Endothelial cell of umbilical vein (primary cell): ENCODE measurements at regions not wholly inside any gene's neighbourhood (a gene's known extent, or its start where the extent isn't known, plus 50 kb on each side); places are given as distances from the start of the nearest gene placed in this dataset.
"Not testable (repeated sequence)": the region's sequence is repeated elsewhere in the genome, so short reads cannot be mapped to it uniquely, and the experiment has no call there.

Experiments
- CTCF ChIP-seq, 2 donors: IDR thresholded peaks; 1 replicate in 1 of 2; 2 replicates in 1 of 2; pipeline ENCODE4 v1.5.1; 2011; ENCODE audit warnings: low read length in 2 of 2, mild to moderate bottlenecking in 2 of 2, moderate library complexity in 2 of 2, control low read depth in 1 of 2, inconsistent platforms in 1 of 2, low read depth in 1 of 2; ENCODE audit not compliant: insufficient read depth in 1 of 2; ENCODE audit errors: extremely low read depth in 1 of 2
- EZH2 ChIP-seq: IDR thresholded peaks from 2 replicates; pipeline ENCODE4 v1.6.1; 2012; ENCODE audit warnings: borderline replicate concordance, low read depth, mild to moderate bottlenecking, moderate library complexity, low read length, inconsistent platforms; ENCODE audit not compliant: severe bottlenecking
- FOS ChIP-seq: IDR thresholded peaks from 2 replicates; pipeline ENCODE4 v1.6.1; 2011; ENCODE audit warnings: mild to moderate bottlenecking, low read length, moderate library complexity, borderline replicate concordance; ENCODE audit not compliant: insufficient read depth
- GATA2 ChIP-seq: IDR thresholded peaks from 2 replicates; pipeline ENCODE4 v1.7.0; 2011; ENCODE audit warnings: low read depth, mild to moderate bottlenecking, moderate library complexity, mixed read lengths, low read length; ENCODE audit not compliant: insufficient read length, insufficient read depth
- JUN ChIP-seq: IDR thresholded peaks from 2 replicates; pipeline ENCODE4 v1.6.1; 2011; ENCODE audit warnings: borderline replicate concordance, low read depth; ENCODE audit not compliant: insufficient read length, insufficient read depth
- MYC ChIP-seq: IDR thresholded peaks from one replicate; pipeline ENCODE4 v1.6.1; 2011; ENCODE audit warnings: mild to moderate bottlenecking, low read depth, low read length
- POLR2A ChIP-seq: IDR thresholded peaks from 2 replicates; pipeline ENCODE4 v1.6.1; 2012; ENCODE audit warnings: low read depth, mild to moderate bottlenecking, control low read depth, low read length
- POLR2AphosphoS5 ChIP-seq: IDR thresholded peaks from 2 replicates; pipeline ENCODE4 v1.6.1; 2012; ENCODE audit warnings: low read depth, mild to moderate bottlenecking, control low read depth, low read length, moderate library complexity; ENCODE audit not compliant: insufficient read depth
- TF ChIP-seq, protein P1 (sequence below): IDR thresholded peaks from 2 replicates; pipeline ENCODE4 v1.6.1; 2011; ENCODE audit not compliant: insufficient read depth, insufficient read length

- not testable (repeated sequence) for TF ChIP-seq FOS; CTCF (IDR thresholded peaks at IDR 0.05; ENCODE audit: extremely low read depth in 1 of 2, insufficient read depth in 1 of 2, low read depth in 1 of 2, low read length in 2 of 2); JUN; MYC; EZH2; POLR2AphosphoS5; POLR2A; GATA2
- TF ChIP-seq, protein P1, sequence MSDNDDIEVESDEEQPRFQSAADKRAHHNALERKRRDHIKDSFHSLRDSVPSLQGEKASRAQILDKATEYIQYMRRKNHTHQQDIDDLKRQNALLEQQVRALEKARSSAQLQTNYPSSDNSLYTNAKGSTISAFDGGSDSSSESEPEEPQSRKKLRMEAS, result not testable (repeated sequence)
These were observed 1244.5 kb downstream of the RPIA start for GRCh38 chr2:89936011-89936410.
